Omental fat pad (tissue), 3 donors: ENCODE measurements at regions not wholly inside any gene's neighbourhood (a gene's known extent, or its start where the extent isn't known, plus 50 kb on each side); places are given as distances from the start of the nearest gene placed in this dataset.
"Not testable (repeated sequence)": the region's sequence is repeated elsewhere in the genome, so short reads cannot be mapped to it uniquely, and the experiment has no call there.

Experiments used
- ATAC-seq: fragments of 150-250 bp; one replicate; pipeline ENCODE4 v1.9.1; 2016; ENCODE audit warnings: mild to moderate bottlenecking, moderate library complexity; ENCODE audit not compliant: low FRiP score
- DNase-seq: peaks from one replicate; pipeline ENCODE4 v3.0.0-alpha.2; 2019; ENCODE audit warnings: low spot score
- TF ChIP-seq, protein P1 (sequence below), 3 donors: fragments of 450-650 bp; IDR thresholded peaks; one replicate each; pipeline ENCODE4 v1.5.1; 2016 to 2017; ENCODE audit warnings: antibody characterized with exemption in 3 of 3, mild to moderate bottlenecking in 3 of 3, moderate library complexity in 2 of 3

DNA sequence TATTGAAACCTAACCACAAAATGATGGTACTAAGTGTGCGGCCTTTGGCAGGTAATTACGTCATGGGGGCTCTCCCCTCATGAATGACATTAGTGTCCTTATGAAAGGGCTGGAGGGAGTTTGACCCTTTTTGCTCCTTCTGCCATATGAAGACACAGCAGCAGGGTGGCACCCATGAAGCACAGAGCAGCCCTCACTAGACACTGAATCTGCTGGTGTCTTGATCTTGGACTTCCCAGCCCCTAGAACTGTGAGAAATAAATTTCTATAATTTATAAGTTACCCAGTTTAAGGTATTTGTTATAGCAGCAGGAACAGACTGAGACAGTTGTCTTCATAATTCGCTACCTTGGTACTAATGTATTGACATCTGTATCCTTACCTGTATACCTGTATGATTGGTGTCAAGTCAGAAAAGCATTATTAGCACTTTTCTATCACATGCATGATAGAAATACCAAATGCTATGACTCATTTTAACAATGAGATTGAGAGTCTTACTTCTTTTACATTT lies 80.4 kb downstream of the GCNT4 start:
- TF ChIP-seq, protein P1, sequence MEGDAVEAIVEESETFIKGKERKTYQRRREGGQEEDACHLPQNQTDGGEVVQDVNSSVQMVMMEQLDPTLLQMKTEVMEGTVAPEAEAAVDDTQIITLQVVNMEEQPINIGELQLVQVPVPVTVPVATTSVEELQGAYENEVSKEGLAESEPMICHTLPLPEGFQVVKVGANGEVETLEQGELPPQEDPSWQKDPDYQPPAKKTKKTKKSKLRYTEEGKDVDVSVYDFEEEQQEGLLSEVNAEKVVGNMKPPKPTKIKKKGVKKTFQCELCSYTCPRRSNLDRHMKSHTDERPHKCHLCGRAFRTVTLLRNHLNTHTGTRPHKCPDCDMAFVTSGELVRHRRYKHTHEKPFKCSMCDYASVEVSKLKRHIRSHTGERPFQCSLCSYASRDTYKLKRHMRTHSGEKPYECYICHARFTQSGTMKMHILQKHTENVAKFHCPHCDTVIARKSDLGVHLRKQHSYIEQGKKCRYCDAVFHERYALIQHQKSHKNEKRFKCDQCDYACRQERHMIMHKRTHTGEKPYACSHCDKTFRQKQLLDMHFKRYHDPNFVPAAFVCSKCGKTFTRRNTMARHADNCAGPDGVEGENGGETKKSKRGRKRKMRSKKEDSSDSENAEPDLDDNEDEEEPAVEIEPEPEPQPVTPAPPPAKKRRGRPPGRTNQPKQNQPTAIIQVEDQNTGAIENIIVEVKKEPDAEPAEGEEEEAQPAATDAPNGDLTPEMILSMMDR (IDR thresholded peaks at IDR 0.05) = no peak
- ATAC-seq (no peak), DNase-seq (no peak)

DNA sequence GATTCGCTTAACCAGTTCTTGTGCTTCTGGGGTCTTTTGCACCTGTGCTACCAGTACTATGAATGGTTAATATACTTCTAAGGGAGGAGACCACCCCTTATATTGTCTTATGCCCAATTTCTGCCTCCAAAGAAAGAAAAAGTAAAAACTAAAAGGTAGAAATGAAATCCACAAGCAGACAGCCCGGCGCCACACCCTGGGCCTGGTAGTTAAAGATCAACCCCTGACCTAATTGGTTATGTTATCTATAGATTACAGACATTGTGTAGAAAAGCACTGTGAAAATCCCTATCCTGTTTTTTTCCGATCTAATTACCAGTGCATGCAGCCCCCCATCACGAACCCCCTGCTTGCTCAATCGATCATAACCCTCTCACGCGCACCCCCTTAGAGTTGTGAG lies 81.5 kb downstream of the GCNT4 start:
- not testable (repeated sequence) for DNase-seq, ATAC-seq

DNA sequence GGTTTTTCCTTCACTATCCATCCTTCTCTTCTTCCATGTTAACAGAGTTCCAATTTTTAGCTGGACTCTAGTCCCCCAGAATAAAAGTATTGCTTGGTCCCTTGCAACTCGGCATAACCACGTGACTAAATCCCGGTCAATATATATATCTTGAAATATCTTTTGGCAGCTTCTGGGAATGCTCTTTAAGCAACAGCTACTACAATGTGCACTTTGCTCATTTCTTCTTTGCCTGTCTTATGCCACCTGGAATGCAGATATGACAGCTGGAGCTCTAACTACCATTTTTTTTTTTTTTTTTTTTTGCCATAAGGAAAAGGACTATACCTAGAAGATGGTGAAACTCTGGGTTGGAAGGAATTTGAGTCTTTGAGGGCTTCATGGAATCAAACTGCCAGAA lies 82.6 kb downstream of the GCNT4 start:
- TF ChIP-seq, protein P1 (IDR thresholded peaks at IDR 0.05) = no peak
- no peak for DNase-seq
- ATAC-seq = no peak

DNA sequence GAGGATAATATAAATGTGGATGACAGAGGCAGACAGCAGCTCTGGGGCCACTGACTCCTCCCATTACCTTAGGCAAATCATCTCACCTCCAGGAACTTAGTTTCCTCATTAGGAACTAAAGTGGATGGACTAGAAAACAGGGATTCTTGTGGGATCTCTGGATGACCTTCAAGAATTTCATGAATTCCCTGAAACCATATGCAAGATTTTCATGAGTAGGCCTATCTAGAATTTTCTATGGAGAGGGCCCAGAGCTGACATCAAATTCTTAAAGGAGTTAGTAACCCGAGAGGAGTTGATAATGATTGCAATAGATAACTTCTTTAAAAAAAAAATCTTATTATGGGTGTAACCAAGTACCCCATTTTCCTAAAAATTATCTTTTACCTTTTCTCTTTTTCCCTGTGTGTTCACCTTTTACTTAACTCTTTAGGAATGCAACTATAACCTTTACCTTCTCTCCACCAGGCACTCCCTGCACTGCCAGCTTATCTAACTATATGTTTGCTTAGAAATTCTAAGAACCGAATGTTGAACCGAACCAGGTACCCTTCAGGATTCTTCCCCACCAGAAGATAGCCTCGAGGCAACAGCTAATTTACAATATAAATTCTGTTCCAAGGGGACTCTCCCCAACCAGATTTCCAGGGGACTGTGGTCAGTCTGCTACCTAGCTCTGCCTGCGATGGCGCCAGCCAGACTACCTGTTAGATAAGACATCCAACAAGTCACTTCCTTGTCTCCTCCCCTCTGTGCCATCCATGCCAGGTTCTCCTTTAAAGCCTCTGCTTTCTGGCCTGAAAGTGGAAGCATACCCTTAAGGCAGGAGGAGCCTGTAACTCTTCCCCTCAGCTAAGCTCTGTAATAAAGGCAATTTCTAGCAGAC lies 86.0 kb downstream of the GCNT4 start:
- ATAC-seq = no peak
- DNase-seq = no peak
- TF ChIP-seq, protein P1 (IDR thresholded peaks at IDR 0.05) = no peak

DNA sequence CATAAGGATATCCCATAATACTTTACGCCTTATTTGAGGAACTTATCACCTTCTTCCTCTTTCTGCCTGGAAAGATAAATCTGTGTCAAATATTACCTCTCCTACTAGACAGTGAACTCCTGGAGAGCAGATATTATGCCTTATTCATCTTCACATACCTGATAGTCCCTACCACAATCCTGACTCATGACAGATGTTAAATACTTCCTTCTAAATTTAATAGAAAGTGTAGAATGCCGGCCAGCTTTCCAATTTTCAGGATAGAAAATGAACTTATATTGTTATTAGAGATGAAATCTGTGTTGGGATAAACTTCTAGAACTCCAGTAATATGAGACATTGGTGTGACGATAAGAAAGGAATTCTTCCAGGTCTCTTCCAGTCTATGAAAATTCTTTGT lies 89.0 kb downstream of the GCNT4 start:
- DNase-seq = no peak
- TF ChIP-seq, protein P1 (IDR thresholded peaks at IDR 0.05) = no peak
- no peak for ATAC-seq

DNA sequence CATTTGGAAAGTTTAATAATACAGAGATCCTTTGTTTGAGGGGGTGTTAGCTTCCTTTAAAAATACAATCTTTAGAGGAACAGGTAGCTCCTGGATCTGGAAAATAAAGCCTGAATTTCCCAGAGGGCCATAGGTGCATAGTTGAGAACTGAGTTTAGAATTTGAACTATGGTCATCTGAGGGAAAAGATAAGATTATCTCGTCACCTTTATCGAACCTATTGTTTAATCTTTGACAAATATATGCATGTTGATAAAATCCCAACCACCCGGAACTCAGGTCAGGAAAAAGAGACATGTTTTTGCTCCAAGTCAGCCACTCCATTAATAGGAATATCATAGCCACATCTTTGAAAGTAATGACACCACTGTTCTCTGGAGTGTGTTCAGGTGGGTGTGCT lies 91.7 kb upstream of the FAM169A start:
- ATAC-seq (no peak), DNase-seq (no peak)
- TF ChIP-seq, protein P1 (IDR thresholded peaks at IDR 0.05) = no peak

DNA sequence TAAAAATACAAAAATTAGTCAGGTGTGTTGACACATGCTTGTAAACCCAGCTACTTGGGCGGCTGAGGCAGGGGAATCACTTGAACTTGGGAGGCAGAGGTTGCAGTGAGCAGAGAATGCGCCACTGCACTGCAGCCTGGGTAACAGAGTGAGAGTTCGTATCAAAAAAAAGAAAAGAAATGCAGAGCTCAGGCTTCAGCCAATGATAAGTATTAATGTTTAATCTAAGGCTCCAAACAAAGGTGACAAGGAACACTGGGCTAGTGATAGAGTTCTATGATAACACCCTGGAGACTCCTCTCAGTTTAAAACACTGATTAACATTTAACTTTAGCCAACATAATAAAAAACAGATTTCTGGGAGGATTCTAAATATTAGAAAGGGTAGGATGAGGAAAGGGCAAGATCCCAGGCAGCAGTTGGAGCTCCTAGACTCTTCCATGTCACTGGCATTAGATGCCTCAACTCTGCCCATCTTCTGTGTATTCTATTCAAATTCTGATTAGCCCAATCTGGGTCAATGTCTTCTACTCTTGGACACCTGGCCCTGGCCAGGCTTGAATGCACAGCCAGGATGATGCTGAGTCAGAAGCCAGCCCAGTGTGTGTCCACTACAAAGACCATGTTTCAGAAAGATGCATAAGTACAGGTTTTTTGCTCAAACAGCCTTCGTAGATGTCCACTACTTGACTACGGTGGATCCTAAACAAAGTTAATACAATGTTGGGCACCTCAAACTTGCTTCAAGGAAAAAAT lies 91.0 kb upstream of the FAM169A start:
- TF ChIP-seq, protein P1 (IDR thresholded peaks at IDR 0.05) = no peak
- DNase-seq = no peak
- no peak for ATAC-seq
